NCI-H226 (cell line): ENCODE measurements at regions not wholly inside any gene's neighbourhood (a gene's known extent, or its start where the extent isn't known, plus 50 kb on each side); places are given as distances from the start of the nearest gene placed in this dataset.
"Not testable (repeated sequence)": the region's sequence is repeated elsewhere in the genome, so short reads cannot be mapped to it uniquely, and the experiment has no call there.

Experiments
- DNase-seq: peaks from one replicate; pipeline ENCODE4 v3.0.0-alpha.2; 2015

DNA sequence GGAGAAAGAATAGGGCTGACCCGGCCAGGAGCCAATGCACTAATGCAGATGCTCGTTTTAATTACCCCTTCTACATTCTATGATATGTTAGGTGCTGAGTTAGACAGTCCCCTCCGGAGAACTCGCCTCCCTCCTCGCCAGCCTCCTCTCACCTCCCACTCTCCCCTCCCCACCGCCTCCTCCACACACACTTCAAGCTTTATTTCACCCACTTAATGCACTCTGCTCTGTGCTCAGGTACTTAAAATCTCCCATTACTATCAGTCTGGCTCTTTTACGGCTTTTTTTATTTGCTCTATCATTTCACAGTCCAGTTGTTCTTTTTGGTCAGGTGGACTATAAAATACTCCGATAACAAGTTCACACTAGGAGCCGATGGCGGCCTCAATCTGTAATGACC, 231.6 kb downstream of the TEX36 start:
- DNase-seq: no peak

DNA sequence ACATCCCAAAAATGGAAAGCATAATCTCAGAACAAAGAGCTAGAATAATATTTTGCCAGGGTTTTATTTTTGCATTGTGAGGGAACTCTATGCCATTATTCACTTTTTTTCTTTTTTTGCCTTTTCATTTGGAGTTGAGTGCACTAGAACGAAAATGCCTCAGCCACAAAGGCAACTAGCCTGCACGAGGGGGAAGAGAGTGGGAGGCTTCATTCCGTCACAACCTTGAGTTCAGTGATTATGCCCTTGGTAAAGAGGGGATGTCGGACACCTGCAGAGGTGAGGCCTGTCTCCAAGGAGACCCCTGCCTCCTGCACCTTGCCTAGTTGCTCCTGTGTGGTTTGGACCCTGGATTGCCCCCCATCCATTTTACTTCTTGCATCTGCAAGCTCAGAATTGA, 232.7 kb downstream of the TEX36 start:
- DNase-seq: no peak

DNA sequence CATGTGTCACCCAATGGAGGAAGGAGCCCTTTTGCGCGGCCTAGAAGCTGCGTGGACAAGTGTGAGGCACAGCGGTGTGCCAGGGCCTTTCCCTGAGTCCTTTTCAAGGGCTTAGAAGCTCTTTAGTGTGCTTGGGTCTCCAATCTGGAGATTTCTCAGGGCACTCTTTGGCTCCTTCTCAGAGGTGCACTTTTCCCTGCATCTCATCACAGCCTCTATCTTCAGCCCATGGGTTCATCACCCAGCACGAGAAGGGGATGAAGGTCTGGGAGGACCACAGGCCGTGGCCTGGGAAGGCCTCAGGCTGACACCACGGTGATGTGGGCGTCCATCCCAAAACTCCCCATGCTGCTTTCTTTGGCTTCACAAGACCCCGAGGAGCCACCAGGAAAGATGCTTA, 233.4 kb downstream of the TEX36 start:
- DNase-seq: no peak

DNA sequence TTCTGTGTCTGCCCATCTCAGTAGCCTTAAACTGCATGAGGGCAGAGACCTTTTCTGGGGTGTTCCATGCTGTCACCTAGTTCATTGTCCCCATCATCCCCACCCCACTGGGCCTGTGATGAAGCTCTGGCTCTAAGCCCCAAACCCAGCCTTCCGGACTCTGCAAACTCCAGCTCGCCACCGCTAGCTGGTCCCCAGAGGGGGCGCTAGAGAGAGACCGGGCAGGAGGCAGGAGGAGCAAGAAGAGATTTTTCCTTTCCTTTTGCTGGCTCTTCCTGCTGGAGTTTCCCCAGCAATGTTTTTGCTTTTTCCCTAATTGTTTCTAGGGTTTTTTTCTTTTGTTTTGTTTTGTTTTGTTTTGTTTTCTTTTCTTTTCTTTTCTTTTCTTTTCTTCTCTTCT, 234.4 kb downstream of the TEX36 start:
- DNase-seq: no peak

DNA sequence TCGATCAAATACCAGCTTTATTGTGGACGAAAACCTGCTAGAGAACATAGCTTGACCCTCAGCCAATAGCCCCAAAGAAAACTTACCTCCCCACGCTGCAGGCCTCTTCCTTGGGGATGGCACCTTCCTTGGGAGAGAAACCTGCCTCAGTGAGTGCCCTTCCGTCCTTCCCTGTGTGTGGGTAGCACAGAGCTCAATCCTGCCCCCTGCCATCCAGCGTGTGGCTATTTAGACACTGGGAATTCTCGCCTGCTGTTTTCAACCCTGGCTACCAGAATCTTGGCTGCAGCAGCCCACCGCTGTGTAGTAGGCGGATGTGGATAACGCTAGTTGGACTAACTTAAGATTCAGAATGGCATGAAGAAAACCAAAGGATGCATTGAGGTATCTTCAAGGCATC, 238.2 kb downstream of the TEX36 start:
- DNase-seq: no peak

DNA sequence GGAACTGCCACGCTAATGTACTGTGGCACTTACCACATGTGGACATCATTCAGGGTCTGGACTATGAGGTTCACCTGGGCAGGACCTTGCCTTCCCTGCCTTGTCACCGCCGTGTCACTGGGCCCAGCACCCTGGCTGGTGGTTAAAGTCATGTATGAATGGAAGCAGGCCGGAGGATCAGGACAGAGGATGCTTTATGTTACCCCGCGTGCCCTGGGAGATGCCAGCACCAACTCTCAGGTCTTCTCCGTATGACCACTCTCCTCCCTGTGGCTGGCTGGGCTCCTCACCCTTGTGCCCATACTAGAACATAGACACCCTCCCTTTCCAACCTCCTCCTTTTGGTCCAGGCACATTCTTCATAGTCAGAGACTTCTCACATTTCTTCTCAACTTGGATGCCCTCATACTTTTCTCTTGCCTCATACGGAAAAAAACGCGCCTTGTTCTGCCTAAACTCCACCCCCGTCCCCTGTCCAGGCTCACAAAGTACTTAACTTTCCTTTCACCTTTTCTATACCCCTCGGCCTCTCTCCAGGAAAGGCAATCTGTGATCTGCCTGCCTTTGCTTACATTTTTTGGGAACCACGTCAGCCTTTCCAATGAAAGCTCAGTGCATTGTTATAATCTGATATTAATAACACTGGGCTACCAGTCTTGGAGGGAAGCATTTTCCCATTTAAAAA, 240.0 kb downstream of the TEX36 start:
- DNase-seq: no peak

DNA sequence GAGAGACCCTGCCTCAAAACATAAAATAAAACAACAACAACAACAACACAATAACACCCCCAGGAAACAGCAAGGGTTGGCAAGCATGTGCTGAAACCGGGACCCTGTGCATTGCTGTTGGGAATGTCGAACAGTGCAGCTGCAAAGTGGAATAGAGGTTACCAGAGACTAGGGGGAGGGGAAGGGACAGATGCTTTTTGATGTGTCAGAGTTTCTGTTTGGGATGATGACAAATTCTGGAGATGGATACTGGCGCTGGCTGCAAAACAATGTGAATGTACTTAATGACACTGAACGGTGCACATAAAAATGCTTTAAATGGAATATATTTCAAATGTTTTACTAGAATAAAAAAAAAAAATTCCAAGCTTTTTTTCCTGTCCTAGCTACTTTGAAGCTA, 241.8 kb downstream of the TEX36 start:
- no peak for DNase-seq

DNA sequence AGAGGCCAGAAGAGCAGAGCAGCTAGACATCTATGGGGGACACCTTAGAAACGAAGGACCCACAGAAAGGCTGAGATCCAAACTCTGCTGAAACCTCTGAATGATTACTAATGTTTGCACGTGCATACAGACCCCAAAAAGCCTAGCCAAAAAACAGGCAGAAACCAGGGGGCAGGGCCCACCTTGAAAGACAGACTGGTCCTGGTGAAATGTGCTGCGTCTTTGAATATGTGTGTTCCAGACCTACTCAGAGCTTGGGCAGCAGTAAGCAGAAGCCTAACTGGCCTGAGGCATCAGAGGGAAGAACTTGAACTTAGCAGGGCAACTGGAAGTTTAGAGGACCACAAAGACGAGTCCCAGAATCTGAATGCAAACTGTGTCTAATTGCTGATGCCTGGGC, 251.8 kb downstream of the TEX36 start:
- no peak for DNase-seq

DNA sequence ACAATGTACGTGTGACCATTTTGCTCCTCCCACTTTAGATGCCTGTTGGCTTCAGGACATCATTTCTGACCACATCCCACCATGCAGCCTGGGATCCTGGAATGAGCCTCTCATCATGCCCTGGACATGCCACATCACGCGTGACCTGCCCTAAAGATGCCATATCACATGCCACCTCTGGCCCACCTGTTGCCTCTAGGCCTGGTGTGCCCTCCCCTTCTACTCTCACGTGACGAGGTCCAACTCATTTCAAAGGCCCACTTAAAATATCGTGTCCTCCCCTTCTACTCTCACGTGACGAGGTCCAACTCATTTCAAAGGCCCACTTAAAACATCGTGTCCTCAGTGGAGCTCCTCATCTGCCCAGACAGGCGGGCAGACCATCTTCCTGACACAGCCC, 254.9 kb downstream of the TEX36 start:
- no peak for DNase-seq

DNA sequence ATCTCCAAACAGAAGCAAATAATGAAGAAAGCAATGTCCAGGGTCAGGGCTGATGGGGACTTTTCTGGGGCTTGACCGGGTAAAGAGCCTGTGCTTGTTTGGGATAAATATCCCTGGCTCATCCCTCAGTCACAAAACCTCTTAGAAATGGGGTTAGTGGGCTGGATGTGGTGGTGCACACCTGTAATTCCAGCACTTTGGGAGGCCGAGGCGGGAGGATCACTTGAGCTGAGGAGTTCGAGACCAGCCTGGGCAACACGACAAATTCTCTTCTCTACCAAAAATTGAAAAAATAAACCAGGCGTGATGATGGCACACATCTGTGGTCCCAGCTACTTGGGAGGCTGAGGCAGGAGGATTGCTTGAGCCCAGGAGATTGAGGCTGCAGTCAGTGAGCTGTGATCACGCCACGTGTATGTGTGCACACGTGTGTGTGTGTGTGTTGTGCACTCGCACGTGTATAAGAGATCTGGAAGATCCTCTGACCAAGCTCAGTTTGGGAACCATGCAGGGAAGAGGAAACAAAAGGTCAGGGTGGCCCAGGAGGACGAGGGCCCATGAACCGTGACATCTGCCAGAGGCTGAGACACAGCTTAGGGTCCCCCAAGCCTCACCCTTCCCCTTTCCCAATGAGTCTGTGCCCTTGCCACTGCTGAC, 258.6 kb downstream of the TEX36 start:
- DNase-seq: no peak

DNA sequence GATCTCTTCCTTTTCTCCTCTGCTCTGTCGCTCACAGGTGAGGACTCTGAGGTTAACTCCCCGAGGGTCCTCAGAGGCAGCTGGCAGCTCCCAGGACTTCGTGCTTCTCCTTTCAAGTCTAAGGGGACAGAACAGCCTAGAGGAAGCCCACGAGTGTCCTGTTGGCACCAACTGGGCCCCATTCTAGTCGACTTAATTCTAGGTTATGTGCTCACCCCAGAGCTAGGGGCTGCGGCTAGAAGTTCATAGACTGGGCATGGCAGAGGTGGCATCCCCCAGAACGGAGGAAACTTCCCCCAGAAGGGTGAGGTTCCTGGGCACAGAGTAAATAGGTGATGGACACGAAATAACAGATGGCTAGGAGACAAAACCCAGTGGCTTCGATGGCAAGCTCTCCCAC, 259.4 kb downstream of the TEX36 start:
- no peak for DNase-seq

DNA sequence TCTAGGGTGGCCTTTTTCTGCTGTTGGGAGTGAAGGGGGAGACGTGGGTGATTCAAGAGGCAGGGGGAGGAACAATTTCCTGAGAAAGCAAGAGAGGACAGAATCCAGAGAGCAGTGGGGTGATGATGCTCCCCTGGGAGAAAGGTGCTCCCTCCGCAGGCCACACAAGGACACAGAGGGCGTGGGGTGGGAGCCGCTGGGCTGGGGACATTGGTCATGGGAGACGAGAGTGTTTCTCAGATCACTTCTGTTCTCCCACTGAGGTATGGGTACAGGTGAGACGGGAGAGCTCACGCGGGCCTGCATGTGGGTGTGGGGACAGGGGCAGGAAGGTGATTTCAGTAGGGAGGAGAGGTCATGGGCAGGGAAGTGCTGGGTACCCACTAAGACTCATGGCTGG, 259.5 kb upstream of the CTBP2 start:
- no peak for DNase-seq

DNA sequence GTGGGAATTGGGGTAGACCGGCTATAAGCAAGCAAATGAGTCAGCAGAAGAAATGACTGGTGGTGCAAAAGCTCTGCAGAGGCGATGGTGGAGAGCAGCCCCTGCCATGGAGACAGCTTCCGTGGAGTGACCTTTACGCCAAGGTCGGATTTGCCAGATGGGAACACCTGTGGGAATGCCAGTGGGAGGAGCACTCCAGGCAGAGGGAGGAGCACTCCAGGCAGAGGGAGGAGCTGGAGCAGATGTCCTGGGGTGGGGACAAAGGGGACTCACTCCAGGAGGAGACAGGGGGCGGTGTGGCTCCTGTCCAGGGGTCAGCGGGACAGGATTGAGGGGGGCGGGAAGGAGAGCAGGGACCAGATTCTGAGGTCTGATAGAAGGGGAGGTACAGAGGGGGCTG, 258.8 kb upstream of the CTBP2 start:
- DNase-seq: no peak

DNA sequence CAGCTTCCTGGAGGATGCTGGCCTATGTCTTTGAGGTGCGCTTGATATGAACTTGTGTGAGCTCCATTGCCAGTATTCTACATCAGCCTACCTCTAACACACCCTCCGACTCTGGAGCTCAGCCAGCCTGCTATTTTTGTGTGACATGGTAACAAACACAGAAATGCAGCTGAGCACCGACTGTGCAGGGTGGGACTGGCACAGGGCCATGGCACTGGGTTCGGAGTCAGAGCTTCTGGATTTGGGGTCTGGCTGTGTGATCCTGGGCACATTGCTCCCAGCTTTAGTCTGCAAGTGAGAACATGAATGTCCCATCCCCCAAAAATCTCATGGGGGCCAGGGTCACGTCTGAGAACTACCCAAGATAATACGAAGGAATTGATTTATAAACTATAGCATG, 257.2 kb upstream of the CTBP2 start:
- DNase-seq: no peak

DNA sequence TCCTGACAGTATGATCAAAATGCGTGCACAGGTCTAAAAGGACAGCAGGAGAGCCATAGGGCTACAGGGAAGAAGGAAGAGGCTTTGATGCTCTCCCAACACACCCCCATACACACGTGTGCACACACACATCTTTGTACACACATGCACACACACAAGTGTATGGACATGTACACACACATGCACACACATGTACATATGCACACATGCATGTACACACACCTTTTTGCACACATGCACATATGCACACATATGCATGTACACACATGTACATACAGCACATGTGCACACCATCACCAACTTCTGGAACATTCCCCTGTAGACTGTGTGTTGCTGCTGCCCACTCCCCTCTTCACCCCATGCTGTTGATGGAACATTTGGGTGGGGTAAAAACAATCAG, 255.6 kb upstream of the CTBP2 start:
- no peak for DNase-seq

DNA sequence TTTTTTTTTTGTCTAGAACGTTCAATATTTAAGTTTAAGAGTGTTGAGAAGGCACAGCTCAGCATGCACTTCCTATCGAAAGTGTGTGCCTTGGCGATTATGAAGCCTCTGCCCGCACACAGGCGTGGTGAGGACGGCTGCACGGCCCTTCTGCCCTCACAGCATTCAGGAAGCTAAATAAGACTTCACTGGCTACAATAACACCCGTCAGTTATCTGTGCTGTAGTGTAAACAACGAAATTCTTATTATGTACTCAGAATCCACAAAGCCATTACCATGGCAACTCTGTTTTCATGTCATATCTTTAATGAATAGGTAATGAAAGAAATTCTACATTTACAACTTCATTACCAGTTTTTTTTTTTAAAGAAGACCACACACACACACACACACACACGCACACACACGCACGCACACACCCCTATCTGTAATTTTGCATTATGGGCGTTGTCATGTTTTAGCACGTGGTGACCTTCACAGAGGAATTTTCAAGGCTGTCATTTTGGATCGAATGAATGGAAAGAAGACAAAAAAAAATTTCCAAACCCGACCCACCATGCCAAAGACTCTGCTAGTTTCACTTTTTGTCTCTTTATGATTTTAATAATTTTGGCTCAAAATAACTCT, 254.8 kb upstream of the CTBP2 start:
- no peak for DNase-seq

DNA sequence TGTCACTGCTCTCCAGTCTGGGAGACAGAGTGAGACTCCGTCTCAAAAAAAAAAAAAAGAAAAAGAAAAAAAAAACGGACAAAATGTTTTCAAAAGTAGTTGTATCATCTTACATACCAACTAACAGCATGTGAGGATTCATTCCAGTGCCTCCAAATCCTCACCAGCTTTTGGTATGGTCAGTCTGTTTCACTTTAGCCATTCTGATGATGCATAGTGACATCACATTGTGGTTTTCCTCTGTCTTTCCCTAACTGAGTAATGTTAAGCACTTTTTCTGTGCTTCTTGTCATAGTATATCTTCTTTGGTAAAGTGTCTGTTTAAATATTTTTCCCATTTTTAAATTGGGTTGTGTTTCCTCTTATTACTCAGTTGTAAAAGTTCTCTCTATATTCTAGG, 251.4 kb upstream of the CTBP2 start:
- peak; percentile 60 for DNase-seq

DNA sequence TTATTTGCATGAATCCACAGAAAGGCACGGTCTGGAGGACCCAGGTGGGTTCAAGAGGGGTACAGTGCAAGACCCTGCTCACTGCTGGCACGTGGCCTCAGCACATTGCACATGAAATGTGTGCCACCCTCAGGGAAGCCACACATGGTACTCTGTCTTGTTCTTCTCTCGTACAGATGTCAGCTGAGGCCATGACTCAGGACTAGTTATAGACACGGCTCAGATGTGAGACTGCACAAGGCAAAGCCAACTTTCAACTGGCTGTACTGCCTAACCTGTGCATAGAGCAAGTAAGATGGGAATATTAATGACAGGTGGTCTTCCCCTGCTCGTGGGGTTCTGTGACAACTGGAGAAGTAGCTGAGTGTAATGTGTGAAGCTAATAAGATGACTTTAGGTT, 249.4 kb upstream of the CTBP2 start:
- no peak for DNase-seq

DNA sequence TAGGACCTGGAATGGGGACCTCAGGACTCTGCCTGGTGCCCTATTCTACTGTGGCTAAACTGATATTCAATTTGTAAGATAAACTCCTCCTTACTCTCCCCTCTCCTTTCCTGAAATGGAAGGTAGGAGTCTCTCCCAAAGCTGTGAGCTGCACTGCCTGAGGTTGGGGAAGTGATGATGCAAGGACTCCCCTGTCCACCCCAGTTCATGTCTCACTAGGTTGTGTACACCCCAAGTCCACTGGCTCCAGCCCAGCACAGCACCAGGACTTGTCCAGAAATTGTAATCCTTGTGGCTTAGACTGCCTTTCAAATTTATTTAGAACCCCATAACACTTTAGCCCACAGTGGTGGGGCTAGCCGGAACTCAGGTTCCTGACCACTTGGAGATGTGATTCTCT, 247.2 kb upstream of the CTBP2 start:
- no peak for DNase-seq

DNA sequence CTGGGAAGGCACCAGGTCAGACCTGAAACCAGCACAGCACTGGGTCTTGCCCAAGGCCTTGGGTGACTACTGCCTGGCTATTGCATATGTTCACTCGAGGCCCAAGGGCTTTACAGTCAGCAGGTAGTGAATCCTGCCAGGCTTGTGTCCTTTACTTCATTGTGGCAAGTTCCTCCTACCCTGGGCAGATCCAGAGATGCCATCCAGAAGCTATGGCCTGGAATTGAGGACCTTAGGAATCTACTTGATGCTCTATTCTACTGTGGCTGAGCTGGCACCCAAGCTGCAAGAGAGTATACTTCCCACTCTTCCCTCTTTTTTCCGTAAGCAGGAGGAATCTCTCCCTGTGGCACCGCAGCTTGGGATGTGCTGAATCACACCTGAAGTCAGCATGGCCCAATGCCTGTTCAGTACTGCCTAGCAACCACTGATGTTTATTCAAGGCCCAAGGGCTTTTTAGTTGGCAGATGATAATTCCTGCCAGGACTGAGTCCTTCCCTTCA, 246.7 kb upstream of the CTBP2 start:
- DNase-seq: peak; percentile 61

DNA sequence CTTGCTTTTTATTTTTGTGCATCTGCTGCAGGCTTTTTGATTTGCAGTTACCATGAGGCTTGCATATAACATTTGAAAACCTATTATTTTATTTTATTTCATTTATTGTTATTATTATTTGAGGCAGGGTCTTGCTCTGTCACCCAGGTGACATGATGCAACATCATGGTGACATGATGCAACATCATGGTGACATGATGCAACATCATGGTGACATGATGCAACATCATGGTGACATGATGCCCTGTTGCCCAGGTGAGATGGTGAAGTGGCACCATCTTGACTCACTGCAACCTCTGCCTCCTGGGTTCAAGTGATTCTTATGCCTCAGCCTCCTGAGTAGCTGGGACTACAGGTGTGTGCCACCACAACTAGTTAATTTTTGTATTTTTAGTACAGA, 244.5 kb upstream of the CTBP2 start:
- DNase-seq: not testable (repeated sequence)

DNA sequence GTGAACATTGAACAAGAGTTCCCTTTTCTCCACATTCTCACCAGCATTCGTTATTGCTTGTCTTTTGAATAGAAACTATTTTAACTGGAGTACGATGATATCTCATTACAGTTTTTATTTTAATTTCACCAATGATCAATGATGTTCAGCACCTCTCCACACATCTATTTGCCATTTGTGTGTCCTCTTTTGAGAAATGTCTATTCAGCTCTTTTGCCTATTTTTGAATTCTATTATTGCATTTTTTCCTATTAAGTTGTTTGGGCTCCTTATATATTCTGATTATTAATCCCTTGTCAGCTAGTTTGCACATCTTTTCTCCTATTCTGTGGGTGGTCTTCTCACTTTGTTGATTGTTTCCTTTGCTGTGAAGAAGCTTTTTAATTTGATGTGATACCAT, 241.1 kb upstream of the CTBP2 start:
- no peak for DNase-seq

DNA sequence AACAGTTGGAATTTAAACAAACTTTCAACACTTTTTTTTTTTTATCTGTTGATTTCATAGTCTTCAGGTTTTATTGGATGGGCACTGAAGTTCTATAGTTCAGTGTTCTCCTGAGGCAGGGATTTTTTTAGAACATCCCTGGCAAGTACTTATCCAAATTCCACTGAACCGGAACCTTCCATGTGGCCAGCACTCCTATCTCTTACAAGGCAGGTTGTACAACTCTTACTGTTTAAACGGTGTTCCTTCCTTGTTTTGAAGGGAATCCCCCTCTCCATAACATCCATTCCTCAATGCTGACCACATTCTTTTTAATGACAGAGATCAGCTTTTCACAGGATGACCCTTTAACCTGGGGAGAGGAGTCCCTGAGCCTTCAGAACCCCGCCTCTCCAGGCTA, 238.9 kb upstream of the CTBP2 start:
- no peak for DNase-seq

DNA sequence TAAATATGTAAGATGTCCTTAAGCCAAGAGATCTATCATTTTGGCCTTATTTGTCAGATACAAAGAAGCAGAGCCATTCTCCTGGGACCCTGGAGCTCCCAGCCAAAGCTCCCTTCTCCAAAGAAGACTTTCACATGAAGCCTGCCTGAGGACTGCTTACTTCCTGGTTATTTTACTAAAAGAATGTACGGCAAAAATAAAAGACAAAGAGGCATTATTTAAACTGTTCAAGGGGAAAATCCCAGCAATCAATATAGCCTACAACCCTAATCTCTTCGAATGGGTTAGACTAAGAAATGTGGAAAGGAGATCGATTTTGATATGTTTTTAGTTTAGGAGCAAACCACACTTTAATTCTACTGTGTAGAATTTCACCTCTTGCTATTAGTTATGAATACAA, 237.9 kb upstream of the CTBP2 start:
- no peak for DNase-seq

DNA sequence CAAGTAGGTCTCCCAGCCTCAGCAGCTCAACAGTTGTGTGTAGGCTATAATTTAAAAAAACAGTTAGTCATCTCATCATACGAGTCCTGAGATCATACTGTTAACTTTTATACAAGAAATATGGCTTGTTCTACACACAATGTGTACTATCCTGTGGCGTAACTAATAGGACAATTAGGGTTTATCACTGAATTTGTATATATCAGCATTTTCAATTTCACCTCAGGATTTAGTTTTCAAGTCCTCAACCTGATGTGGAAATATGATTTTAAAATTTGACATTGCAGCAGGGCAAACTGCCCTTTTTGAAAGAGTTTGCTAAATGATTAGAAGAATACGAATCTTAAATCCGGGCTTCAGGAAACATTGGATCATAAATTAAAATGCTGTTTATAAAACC, 237.2 kb upstream of the CTBP2 start:
- DNase-seq: no peak
